ENCODE measurements at regions not wholly inside any gene's neighbourhood (a gene's known extent, or its start where the extent isn't known, plus 50 kb on each side); places are given as distances from the start of the nearest gene placed in this dataset.

GRCh38 chr2:49224426-49225010 is 70.2 kb upstream of the FSHR start:
- ChIA-PET CTCF (no interaction called here), POLR2A (no interaction called here)
- ATAC-seq (no peak), DNase-seq (no peak)
- TF ChIP-seq, protein P1, sequence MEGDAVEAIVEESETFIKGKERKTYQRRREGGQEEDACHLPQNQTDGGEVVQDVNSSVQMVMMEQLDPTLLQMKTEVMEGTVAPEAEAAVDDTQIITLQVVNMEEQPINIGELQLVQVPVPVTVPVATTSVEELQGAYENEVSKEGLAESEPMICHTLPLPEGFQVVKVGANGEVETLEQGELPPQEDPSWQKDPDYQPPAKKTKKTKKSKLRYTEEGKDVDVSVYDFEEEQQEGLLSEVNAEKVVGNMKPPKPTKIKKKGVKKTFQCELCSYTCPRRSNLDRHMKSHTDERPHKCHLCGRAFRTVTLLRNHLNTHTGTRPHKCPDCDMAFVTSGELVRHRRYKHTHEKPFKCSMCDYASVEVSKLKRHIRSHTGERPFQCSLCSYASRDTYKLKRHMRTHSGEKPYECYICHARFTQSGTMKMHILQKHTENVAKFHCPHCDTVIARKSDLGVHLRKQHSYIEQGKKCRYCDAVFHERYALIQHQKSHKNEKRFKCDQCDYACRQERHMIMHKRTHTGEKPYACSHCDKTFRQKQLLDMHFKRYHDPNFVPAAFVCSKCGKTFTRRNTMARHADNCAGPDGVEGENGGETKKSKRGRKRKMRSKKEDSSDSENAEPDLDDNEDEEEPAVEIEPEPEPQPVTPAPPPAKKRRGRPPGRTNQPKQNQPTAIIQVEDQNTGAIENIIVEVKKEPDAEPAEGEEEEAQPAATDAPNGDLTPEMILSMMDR (IDR thresholded peaks at IDR 0.05) = no peak
- Mint-ChIP-seq H3K4me3 (no peak overlapping the region), H3K36me3 (ENCODE audit: low read depth) (no peaks in the 10 kb centered on the region), H3K9me3 (peaks cover 1% of the 10 kb centered on the region), H3K27me3 (no peaks in the 10 kb centered on the region), H3K27ac (no peak overlapping the region), H3K4me1 (ENCODE audit: low read depth) (no peaks in the 10 kb centered on the region)
- intact Hi-C loops (cut with micrococcal nuclease) = no loop called here

GRCh38 chr2:49222975-49223528 is 68.7 kb upstream of the FSHR start:
- Mint-ChIP-seq H3K9me3 (peaks cover 1% of the 10 kb centered on the region), H3K27me3 (no peaks in the 10 kb centered on the region), H3K27ac (no peak overlapping the region), H3K4me1 (ENCODE audit: low read depth) (no peaks in the 10 kb centered on the region), H3K36me3 (ENCODE audit: low read depth) (no peaks in the 10 kb centered on the region), H3K4me3 (no peak overlapping the region)
- ChIA-PET POLR2A (no interaction called here), CTCF (no interaction called here)
- ATAC-seq (no peak), DNase-seq (no peak)
- intact Hi-C loops (cut with micrococcal nuclease) = no loop called here
- TF ChIP-seq, protein P1 (IDR thresholded peaks at IDR 0.05) = no peak

DNA sequence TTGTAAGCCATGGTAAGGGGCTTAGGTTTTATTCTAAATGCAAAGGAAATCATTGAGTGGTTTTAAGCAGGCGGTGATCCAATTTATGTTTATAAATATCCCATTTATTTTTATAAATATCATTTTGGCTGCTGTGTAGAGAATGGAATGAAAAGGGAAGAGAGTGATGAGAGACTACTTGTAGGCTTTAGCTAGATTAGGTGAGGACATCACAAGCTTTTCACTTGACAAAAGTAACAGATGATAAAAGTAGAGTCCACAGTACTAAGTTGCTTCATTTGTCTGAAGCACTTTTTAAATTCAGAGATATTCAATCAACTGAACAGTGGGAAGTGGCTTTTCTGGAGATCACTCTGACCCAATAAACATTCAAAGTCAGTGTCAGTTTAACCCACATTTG is 65.4 kb upstream of the FSHR start:
- Mint-ChIP-seq H3K4me3 (no peak overlapping the region), H3K36me3 (ENCODE audit: low read depth) (no peaks in the 10 kb centered on the region), H3K27me3 (no peaks in the 10 kb centered on the region), H3K4me1 (ENCODE audit: low read depth) (no peaks in the 10 kb centered on the region), H3K9me3 (no peaks in the 10 kb centered on the region), H3K27ac (no peak overlapping the region)
- ATAC-seq (no peak), DNase-seq (no peak)
- intact Hi-C loops (cut with micrococcal nuclease) = no loop called here
- TF ChIP-seq, protein P1 (IDR thresholded peaks at IDR 0.05) = no peak
- POLR2A ChIA-PET = no interaction called here
- CTCF ChIA-PET = no interaction called here

DNA sequence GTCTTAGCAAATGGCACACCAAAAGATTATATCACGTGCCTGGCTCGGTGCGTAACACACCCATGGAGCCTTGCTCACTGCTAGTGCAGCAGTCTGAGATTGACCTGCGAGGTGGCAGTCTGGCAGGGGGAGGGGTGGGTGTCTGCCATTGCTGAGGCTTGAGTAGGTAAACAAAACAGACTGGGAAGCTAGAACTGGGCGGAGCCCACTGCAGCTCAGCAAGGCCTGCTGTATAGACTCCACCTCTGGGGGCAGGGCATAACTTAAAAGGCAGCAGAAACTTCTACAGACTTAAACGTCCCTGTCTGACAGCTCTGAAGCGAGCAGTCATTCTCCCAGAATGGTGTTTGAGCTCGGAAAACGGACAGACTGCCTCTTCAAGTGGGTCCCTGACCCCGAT is 55.9 kb upstream of the FSHR start:
- intact Hi-C loops (cut with micrococcal nuclease) = no loop called here
- CTCF ChIA-PET = no interaction called here
- H3K27ac Mint-ChIP-seq = no peak overlapping the region
- TF ChIP-seq, protein P1 (IDR thresholded peaks at IDR 0.05) = no peak
- ATAC-seq = no peak
- no peaks in the 10 kb centered on the region for H3K4me1 Mint-ChIP-seq (ENCODE audit: low read depth)
- no peaks in the 10 kb centered on the region for H3K27me3 Mint-ChIP-seq
- H3K9me3 Mint-ChIP-seq = peaks cover 3% of the 10 kb centered on the region
- H3K4me3 Mint-ChIP-seq = no peak overlapping the region
- POLR2A ChIA-PET = interaction anchor here (0.7 kb wide), 1 partner anchor 39 kb away, joined by 3 read pairs; no protein-coding TSS in a partner anchor
- H3K36me3 Mint-ChIP-seq (ENCODE audit: low read depth) = no peaks in the 10 kb centered on the region
- DNase-seq = no peak

DNA sequence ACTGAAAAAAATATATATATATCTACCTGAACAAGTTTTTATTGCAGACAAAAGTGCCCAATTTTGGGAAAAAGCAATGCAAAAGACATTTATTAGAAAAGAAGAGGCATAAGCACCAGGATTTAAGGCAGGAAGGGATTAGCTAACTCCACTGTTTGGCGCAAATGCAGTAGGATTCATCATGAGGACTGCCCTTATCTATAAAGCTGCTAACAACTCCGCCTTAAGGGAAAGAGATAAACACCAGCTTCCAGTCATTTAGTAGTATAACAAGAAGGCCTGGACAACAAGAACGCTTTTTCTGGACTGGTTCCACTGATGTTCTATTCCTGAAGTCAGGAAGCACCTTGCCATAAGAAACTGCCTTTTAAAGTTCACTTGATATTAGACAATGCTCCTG is 52.9 kb upstream of the FSHR start:
- H3K9me3 Mint-ChIP-seq = peaks cover 3% of the 10 kb centered on the region
- H3K4me3 Mint-ChIP-seq = no peak overlapping the region
- intact Hi-C loops (cut with micrococcal nuclease) = no loop called here
- POLR2A ChIA-PET = no interaction called here
- no peaks in the 10 kb centered on the region for H3K36me3 Mint-ChIP-seq (ENCODE audit: low read depth)
- no peak overlapping the region for H3K27ac Mint-ChIP-seq
- ATAC-seq = no peak
- no peak for DNase-seq
- CTCF ChIA-PET = no interaction called here
- TF ChIP-seq, protein P1 (IDR thresholded peaks at IDR 0.05) = no peak
- H3K4me1 Mint-ChIP-seq (ENCODE audit: low read depth) = no peaks in the 10 kb centered on the region
- no peaks in the 10 kb centered on the region for H3K27me3 Mint-ChIP-seq

Data from activated CD8-positive, alpha-beta T cell treated with anti-CD3 and anti-CD28 coated beads for 36 hours (primary cell).